ENCODE measurements at regions not wholly inside any gene's neighbourhood (a gene's known extent, or its start where the extent isn't known, plus 50 kb on each side); places are given as distances from the start of the nearest gene placed in this dataset.
"Not testable (repeated sequence)": the region's sequence is repeated elsewhere in the genome, so short reads cannot be mapped to it uniquely, and the experiment has no call there.

- Histone ChIP-seq H3K27ac (ENCODE audit: low read depth, low read length) (no peak overlapping the region), H4K20me1 (ENCODE audit: control insufficient read depth, insufficient read depth, low read depth, low read length) (no peaks in the 10 kb centered on the region), H3F3A (ENCODE audit: control insufficient read depth, insufficient read depth) (no peaks in the 10 kb centered on the region), H3K4me2 (ENCODE audit: low read length) (no peak overlapping the region), H3K36me3 (ENCODE audit: control insufficient read depth, low read length) (no peaks in the 10 kb centered on the region), H3K9me2 (replicated peaks; ENCODE audit: control insufficient read depth, low read length) (no peaks in the 10 kb centered on the region), H3K9me3 (ENCODE audit: control insufficient read depth, insufficient read depth, low read length) (no peaks in the 10 kb centered on the region), H3K4me3 (ENCODE audit: low read length) (no peak overlapping the region), H3K27me3 (ENCODE audit: control insufficient read depth, low read length) (no peaks in the 10 kb centered on the region), H3K4me1 (ENCODE audit: control insufficient read depth, low read length) (no peaks in the 10 kb centered on the region), H3K79me2 (ENCODE audit: control insufficient read depth, low read length) (no peaks in the 10 kb centered on the region)
- no peak for TF ChIP-seq EZH2phosphoT487 (IDR thresholded peaks at IDR 0.05; ENCODE audit: borderline replicate concordance, low read length)
- no peak for TF ChIP-seq CTCF (IDR thresholded peaks at IDR 0.05; ENCODE audit: low read depth, low read length, poor library complexity, severe bottlenecking)
These were observed 456.2 kb upstream of the MGAT4C start for GRCh38 chr12:86712425-86712843.

- H3K9me3 ChIP-seq (ENCODE audit: control insufficient read depth, insufficient read depth, low read length): no peaks in the 10 kb centered on the region
- H3F3A ChIP-seq (ENCODE audit: control insufficient read depth, insufficient read depth): no peaks in the 10 kb centered on the region
- H3K4me1 ChIP-seq (ENCODE audit: control insufficient read depth, low read length): no peaks in the 10 kb centered on the region
- no peaks in the 10 kb centered on the region for H3K27me3 ChIP-seq (ENCODE audit: control insufficient read depth, low read length)
- no peaks in the 10 kb centered on the region for H3K79me2 ChIP-seq (ENCODE audit: control insufficient read depth, low read length)
- no peak overlapping the region for H3K4me3 ChIP-seq (ENCODE audit: low read length)
- H3K4me2 ChIP-seq (ENCODE audit: low read length): no peak overlapping the region
- TF ChIP-seq EZH2phosphoT487 (IDR thresholded peaks at IDR 0.05; ENCODE audit: borderline replicate concordance, low read length) (no peak), CTCF (IDR thresholded peaks at IDR 0.05; ENCODE audit: low read depth, low read length, poor library complexity, severe bottlenecking) (no peak)
- no peaks in the 10 kb centered on the region for H3K9me2 ChIP-seq (replicated peaks; ENCODE audit: control insufficient read depth, low read length)
- H3K36me3 ChIP-seq (ENCODE audit: control insufficient read depth, low read length): no peaks in the 10 kb centered on the region
- no peaks in the 10 kb centered on the region for H4K20me1 ChIP-seq (ENCODE audit: control insufficient read depth, insufficient read depth, low read depth, low read length)
- no peak overlapping the region for H3K27ac ChIP-seq (ENCODE audit: low read depth, low read length)
These were observed 455.5 kb upstream of the MGAT4C start for GRCh38 chr12:86711731-86712130.

GRCh38 chr12:86710109-86710508, 453.9 kb upstream of the MGAT4C start:
- H3K79me2 ChIP-seq (ENCODE audit: control insufficient read depth, low read length): no peaks in the 10 kb centered on the region
- no peaks in the 10 kb centered on the region for H3K36me3 ChIP-seq (ENCODE audit: control insufficient read depth, low read length)
- H3K4me3 ChIP-seq (ENCODE audit: low read length): no peak overlapping the region
- H3K27me3 ChIP-seq (ENCODE audit: control insufficient read depth, low read length): no peaks in the 10 kb centered on the region
- no peaks in the 10 kb centered on the region for H3F3A ChIP-seq (ENCODE audit: control insufficient read depth, insufficient read depth)
- TF ChIP-seq CTCF (IDR thresholded peaks at IDR 0.05; ENCODE audit: low read depth, low read length, poor library complexity, severe bottlenecking) (no peak), EZH2phosphoT487 (IDR thresholded peaks at IDR 0.05; ENCODE audit: borderline replicate concordance, low read length) (no peak)
- H3K4me1 ChIP-seq (ENCODE audit: control insufficient read depth, low read length): no peaks in the 10 kb centered on the region
- H3K4me2 ChIP-seq (ENCODE audit: low read length): no peak overlapping the region
- H3K27ac ChIP-seq (ENCODE audit: low read depth, low read length): no peak overlapping the region
- H4K20me1 ChIP-seq (ENCODE audit: control insufficient read depth, insufficient read depth, low read depth, low read length): no peaks in the 10 kb centered on the region
- no peaks in the 10 kb centered on the region for H3K9me2 ChIP-seq (replicated peaks; ENCODE audit: control insufficient read depth, low read length)
- H3K9me3 ChIP-seq (ENCODE audit: control insufficient read depth, insufficient read depth, low read length): no peaks in the 10 kb centered on the region

- not testable (repeated sequence) for H3F3A ChIP-seq (ENCODE audit: control insufficient read depth, insufficient read depth); H3K9me3 ChIP-seq (ENCODE audit: control insufficient read depth, insufficient read depth, low read length); H3K4me3 ChIP-seq (ENCODE audit: low read length); H3K9me2 ChIP-seq (replicated peaks; ENCODE audit: control insufficient read depth, low read length); H3K79me2 ChIP-seq (ENCODE audit: control insufficient read depth, low read length); H3K36me3 ChIP-seq (ENCODE audit: control insufficient read depth, low read length); H3K4me2 ChIP-seq (ENCODE audit: low read length); H4K20me1 ChIP-seq (ENCODE audit: control insufficient read depth, insufficient read depth, low read depth, low read length); H3K4me1 ChIP-seq (ENCODE audit: control insufficient read depth, low read length); H3K27ac ChIP-seq (ENCODE audit: low read depth, low read length); H3K27me3 ChIP-seq (ENCODE audit: control insufficient read depth, low read length)
These were observed 452.8 kb upstream of the MGAT4C start for GRCh38 chr12:86709017-86709416.

All from DOHH2 (cell line).